ENCODE measurements at regions not wholly inside any gene's neighbourhood (a gene's known extent, or its start where the extent isn't known, plus 50 kb on each side); places are given as distances from the start of the nearest gene placed in this dataset.
A peak's percentile ranks its signal among the peaks of the same experiment; 100 is the strongest.

DNA sequence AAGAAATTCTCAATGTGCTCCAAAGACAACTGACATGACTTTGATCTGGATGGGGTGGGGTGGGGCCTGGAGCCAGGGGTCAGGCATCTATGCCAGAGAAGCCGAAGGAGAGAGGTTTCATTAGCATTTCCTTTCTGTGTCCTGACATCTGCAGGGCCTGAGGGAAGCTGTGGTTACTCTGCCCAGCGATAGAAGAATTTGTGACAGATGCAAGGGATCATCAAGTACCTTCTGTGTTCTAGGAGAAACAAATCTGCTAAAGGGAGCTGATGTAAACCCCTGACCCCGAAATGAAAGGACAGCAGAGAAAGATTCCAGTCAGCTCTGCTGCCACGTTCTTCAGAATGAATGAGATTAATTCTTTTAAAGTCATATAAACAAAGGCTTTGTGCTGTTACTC, 335.7 kb downstream of the PRELID2 start:
- no peak for DNase-seq

DNA sequence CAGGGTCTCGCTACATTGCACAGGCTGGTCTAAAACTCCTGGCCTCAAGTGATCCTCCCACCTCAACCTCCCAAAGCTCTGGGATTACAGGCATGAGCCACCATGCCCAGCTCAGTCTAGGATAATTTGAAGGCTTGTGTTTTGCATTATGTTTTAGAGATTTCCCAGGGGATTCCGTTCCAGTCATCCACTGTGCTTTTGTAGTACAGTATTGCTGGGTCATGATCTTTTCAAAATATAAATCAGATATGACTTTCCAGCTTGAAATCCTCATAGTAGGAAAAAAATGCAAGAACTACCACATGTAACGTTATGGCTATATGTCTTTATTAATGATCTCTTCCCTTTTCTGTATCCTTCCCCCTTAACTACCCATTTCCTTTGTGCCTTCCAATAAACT, 338.1 kb downstream of the PRELID2 start:
- DNase-seq, result no peak

DNA sequence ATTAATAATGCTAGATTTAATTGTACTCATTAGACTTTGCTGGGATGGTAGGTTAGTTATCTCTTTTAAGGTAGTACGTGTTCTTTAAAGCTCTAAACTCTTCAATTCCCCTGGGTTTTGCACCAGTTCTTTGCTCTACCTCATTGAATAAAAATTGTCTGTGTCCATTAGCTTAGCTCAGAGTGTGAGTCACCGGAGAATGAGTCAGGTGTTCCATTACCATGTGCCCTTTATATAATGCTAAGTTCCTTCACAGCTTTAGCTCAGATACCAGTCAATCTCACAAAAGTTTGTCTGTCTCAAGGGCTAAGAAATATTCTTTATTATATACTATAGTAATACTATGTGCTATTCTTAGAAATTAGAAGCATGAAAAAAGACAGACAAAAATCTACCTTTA, 339.4 kb downstream of the PRELID2 start:
- peak; percentile 15 for DNase-seq

DNA sequence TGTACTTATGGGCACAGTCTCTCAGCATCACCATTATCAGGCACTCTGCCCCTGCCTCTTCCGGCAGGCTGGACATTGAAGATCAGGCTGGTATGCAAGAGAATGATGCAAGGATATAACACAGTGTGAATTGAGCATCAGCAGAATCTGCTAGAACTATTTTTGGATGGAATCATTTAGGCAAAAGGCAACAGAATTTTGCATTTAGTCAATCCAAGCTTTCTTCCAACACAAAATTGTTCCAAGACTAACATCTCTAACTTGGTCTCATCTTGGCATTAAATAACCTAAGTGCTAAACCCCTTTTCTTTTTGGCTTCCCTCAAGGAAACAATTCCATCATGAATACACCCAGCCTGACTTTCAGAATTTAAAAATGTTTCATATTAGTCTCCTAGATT, 339.9 kb downstream of the PRELID2 start:
- DNase-seq, result no peak

DNA sequence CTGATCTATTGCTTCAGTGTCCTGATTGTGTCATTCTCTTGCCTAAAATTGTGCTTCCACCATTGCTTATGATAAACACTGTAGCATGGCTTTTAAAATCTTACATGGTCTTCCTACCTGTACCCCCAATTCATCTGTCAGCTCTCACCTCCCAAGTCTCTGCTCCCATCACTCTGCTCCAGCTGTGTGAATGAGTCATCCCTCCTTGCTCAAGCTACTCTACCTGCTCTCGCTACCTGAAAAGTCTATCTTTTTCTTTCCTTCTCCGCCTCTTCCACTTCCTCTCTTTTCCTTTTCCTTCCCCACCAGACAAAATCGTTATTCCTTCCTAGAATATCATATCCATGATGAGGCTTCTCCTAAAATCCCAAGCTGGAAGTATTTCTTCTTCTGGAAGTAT, 341.7 kb downstream of the PRELID2 start:
- no peak for DNase-seq

DNA sequence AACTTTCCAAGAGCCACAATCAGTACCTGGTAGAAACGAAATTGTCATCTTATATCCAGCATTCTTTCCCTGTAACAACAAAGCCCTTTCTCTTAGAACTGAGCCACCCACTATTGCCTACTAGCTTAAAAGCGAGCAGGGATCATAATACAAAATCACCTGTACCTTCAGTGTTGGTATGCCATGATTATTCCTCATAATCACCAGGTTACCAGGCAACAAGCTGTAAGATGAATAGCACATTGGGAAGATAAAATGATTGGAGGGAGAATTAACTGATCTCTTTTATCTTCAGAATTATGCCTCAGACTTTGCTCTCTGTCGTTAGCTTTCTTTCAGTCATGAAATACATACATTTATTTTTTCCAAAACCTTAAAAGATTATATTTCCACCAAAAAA, 345.6 kb downstream of the PRELID2 start:
- no peak for DNase-seq

DNA sequence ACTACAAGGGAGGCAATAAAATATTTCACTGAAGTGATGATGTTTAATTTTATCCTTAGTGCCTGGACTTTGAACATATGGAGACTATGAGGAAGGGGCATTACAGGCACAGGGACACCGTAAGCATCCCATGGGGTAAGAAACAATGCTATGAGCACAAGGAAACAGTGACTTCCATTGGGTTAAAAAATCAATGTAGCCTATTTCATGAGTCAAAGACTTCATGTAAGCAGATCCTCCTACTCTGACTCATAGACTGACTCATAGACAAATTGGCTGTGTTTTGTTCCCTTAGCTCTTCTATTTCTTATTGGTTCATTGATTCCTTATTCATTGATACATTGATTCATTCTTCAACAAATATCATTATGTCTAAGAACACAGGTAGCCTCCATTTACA, 351.0 kb downstream of the PRELID2 start:
- no peak for DNase-seq

DNA sequence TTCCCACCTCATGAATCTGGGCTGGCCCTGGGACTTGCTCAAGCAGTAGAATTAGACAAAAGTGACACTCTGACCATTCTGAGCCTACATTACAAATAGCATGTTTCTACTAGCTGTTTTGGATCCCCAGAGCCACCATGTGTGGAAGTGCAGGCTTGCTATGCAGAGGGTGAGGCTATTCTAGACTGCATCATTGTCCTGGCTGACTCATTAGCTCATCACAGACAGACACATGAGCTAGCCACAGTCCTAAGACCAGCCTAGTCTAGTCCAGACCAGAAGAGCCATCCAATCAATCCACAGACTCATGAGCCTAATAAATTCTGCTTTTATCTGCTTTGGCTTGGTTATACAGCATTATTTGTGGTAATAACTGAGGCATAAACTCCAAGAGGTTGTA, 351.9 kb downstream of the PRELID2 start:
- no peak for DNase-seq

DNA sequence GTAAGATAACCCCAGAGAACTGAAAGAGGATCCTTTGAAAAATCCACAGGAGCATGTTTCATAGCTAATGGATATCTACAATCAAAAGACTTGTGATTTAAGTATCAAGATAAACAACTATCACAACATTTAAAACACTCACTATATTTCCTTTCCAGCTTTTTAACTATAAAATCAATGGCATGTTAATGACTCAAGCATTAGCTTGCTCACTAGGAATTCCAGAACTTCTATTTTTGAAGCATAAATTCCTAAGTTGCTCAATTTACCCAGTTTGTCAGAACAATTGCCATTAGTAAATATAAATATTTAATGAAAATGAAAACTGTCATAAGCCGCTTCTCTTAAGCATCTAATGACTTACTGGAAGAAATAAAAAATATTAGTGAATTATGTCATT, 355.3 kb downstream of the PRELID2 start:
- DNase-seq, result no peak

DNA sequence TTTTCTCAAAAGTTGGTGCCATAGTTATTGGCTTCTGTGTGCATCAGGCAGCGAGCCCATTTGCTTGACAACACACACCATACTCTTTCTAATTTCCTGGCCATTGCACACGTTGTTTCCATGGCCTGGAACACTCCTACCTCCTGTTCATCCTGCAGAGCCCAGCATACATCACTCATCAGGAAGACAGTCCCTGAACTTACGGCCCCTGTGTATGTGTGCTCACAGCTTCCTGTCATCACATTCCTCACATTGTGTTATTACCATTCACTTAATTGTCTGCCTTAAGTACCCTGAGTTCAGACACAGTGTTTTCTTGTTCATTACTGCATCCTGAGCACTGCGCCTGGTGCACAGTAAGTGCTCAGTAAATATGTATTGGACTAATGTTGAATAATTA, 355.9 kb downstream of the PRELID2 start:
- DNase-seq, result no peak

DNA sequence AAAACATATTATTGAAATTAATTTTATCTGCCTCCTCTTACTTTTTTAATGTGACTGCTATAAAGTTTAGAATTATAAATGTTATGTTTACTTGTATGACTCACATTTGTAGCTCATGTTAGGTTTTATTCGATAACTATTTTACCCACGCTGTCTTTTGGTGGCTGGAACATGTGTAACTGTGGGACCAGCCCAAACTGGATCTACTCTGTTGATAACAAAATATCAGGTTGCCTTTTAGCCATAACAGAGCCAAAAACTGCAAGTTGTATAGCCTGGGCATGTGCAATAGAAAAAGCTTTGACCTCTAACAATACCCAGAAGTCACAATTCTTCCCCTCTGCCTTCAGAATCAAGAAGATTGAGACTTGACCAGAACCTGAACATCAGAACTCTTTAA, 356.5 kb downstream of the PRELID2 start:
- no peak for DNase-seq

DNA sequence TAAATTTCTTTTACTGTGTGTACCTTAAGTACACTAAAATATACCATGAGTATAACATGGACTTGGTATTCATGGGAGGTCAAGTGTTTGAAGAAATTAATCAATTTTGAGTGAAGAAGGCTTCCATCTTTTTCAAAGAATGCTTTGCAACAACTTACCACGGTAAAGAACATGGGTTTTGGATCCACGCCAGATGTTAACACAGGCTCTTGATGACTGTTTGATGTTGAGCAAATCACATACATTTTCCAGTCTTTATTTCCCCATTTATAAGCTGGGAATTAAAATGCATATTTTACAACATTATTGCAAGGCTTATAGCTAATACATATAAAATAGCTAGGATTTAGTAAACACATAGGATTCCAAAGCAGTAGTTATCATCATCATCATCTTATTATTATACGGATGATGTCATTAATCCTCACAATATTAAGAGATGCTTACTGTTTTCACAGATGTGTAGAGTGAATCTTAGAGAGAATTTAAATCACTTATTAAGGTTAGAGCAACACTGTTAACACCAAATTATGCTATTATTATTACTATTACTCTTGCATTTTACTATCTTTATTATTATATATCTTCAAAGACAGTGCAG, 362.0 kb downstream of the PRELID2 start:
- peak; percentile 55 for DNase-seq

DNA sequence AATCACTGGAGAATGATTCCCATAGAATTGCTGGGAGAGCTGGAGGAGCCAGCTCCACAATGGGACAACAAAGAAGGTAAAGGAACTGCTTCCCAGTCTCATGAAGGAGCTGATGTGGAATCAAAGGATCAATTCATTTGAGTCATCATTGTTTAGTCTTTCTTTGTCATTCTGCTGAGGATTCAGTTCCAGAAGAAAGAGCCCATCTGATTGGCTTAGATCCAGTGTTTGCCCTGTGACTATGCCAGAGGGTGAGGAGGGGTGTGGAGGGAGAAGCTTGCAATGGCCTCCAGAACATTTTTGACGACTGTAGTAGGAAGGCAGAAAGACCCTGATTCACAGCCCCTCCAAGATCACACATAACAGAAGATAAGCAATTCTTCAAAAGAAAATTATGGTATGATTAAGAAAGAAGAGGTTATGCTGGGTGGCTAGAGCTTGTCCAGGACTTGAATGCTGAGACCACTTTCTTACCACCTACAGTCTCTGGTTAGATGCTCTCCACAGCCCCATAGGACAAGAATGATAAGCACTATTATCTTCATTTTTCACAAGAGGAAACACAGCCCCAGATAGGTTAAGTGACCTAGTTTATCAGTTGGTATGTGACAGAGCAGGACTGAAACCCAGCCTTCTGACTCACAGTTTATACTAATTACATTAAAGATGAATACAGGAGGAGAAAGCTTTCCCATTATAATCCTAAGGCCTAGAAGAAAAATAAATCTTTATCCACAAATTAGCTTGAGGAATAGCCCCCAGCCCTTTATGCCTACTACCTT, 363.1 kb downstream of the PRELID2 start:
- DNase-seq, result peak; percentile 78

DNA sequence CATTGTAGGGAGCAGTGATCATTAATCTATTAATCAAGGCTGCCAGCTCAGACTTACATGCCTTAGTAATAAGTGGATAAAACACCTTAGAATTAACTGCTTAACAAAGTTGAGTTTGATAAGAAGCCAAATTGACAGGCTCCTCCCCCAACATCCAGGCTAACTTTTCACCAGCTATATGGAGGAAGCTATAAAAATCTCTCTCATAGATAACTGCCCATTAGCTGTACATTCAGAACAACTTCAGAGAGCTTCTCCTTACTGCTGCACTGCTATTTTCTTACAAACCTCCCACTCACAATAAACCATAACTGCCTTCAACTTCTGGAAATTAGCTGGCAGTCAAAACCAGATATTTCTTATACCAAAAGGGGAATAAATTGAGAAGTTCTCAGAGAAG, 364.1 kb downstream of the PRELID2 start:
- DNase-seq, result peak; percentile 10

DNA sequence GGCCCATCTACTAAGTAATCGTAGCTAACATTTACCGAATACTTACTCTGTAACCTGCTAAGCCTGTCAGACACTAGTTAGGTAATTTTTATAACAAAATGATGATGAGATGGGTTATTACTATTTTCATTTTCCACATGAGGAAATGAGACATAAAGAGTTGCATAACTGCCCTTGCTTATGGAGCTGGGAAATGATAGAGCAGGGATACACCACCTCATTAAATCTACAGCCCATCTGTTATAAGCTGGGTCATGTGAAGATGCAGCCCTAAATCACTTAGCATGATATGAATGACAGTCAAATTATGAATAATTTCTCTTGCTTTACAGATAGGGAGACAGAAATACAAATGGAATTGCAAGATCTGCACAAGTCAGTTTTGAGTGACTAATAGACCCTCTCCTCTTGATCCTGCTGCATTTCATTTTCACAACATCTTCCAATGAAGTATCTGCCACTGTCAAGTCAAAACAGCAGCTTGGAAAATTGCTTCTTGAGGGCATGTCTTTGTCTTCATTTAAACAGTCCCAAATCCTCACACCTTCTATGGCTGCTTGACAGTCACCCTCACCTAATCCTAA, 364.7 kb downstream of the PRELID2 start:
- no peak for DNase-seq

DNA sequence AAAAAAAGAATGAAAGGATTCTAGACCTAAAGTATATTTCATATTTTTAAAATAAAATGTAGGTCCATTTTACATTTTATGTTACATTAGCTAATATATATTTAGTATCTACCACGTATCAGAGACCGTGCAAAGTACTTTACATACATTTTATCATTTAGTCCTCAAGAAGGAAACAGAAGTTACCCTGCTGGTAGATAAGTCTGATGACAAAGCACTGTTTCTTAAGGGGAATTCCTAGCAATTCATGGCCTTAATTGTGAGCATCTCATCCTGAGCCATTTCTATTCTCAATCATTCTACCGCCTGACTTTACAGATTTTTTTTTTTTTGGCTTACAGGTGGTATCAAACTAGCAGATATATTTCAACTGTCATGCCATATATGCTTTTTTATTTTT, 367.7 kb downstream of the PRELID2 start:
- no peak for DNase-seq

DNA sequence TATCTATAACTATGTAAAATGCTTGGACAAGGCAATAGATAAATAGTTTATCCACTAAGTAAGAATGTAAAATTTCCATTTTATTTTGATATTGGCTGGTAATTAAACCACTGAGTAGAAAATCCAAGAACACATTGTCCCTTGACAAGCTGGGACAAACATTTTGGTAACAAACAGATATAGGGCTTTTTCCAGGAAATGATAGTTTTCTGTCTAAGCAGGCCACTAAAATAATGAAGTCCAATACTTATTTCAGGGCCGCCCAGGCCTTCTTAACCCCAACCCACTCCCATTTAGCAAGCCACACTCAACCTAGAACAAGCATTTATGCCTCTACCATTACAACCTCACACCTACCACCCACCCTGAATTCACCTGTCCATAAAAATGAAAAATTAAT, 368.6 kb downstream of the PRELID2 start:
- DNase-seq, result no peak

DNA sequence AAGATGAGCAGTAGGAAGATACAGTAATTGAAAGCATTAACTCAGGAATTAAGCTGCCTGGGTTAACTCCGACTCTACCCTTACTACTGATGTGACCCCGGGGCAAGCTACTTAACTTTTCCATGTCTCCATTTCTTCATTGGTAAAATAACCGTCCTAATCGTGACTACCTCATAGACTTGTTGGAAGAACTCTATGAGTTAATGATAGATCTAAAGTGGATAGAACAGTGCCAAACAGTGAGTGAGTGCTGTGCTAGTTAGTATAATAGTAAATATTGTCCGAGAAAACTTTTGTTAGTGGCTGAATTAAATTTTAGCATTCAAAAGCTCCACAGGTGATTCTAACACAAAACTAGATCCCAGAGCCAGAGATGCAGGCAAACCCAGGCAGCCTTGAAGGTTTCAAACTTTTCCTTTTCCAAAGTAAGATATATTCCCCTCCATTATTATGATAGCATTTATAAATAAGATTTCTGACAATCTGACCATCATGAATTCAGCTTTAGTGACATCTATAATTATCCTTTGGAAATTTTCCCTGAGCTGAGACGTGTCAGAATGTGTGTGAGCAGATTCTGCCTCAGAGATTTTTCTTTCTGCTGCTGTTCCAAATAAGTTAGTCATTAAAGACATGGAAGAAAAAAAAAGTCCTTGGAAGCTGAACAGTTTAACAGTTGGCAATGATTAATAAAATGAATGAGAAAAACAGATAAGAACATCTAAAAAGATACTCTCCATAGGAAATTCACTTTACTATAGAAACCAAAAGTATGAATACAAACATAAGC, 369.5 kb downstream of the PRELID2 start:
- no peak for DNase-seq

DNA sequence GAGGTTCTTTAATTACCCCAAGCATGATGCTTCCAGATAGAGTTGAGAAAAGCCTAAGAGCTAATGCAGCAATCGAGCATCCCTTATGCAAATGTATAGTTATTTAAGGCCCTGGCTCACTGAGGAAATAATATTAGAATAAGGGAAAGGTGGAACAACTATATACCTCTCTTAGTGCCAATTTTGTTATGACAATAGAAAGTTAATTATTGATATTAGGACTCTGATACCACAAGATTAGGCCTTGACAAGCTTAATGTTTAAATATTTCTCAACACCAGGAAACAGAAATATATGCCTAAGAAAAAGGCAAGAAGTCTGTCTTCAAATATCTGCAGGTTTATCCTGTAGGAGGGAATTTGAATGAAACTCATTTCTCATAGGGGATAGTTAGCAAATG, 371.0 kb downstream of the PRELID2 start:
- DNase-seq, result no peak

DNA sequence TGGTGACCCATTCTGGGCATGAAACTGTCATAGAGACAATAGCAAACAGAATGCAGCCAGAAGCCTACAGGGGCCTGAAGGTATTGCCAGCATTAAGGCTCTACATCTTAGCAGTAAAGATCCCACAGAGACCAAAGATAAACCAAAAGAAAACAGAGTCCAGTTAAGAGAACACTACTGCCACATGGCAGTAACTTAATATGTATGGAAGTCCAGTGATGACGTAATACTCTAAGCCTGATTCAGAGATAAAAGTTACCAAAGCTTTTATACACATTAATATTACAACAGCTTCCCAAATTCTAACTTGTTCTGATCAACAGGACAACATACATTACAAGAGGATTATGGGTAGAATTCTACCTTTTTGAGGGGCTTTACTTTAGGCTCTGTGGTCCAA, 371.5 kb downstream of the PRELID2 start:
- DNase-seq, result no peak

DNA sequence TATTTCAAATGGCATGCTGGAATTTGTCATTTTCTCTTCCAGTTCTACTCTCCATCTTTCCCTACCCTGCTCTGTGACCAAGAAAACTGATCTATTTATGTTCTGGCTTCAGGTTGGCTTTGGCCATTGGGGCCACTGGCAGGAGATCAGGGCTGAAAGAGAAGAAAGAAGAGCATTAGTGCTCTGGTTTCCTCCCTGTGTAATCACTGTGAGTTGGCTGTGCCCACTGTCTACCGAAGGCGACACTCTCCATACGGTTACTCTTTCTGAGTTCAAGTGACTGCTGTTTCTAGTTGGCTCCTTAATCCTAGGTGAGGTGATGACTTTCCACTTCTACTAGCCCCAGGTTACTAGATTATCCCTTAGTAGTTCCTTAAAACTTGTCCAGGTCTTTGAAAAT, 372.6 kb downstream of the PRELID2 start:
- DNase-seq, result no peak

DNA sequence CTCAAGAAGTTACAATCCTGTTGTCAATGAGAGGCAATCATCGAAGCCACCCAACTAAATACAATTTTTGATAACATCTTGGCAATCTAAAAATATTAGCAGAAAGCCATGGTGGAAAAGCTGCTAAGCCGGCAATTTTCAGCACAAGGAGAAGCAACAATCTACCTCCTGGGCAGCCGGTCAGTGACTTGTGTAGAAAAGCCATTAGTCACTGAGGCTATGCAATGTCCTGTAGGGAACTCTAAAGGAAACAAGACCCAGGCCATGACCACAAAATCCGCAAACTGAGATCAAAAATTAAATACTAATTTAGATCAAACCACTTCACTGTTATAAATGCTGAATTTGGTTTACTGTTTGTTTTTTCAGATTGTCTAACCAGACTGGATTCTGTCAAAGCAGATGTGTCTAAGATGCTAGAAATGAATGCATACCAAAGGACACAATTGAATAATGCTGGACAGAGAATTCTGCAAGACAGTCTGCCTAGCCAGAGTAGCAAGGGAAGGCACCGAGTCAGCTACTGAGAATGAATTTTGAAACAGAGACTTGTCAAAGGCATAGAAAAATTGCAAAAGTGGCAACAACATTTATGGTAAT, 384.8 kb downstream of the PRELID2 start:
- no peak for DNase-seq

DNA sequence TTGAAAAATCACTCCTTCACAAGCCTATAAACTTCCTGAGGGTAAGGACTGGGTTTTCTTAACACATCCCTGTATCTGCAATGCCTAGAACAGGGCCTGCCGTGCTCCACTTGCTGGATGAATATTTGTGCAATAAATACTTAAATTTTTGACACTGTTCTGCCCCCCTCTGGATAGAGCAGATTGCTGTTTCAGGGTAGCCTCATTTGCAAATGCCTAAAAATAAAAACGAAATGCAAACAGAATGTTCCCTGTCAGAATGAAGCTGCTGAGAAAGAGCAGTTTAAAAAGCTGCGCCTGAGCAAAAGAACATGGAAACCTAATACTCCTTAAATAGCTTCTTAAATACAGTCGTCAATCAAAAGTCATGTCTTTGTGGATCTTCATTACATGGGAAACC, 385.3 kb downstream of the PRELID2 start:
- DNase-seq, result no peak

Data from hematopoietic multipotent progenitor cell treated with erythropoietin and hydrocortisone succinate and interleukin-3 and kit ligand, for 8 days (in vitro differentiated cells).